D721Med (cell line): ENCODE measurements at regions not wholly inside any gene's neighbourhood (a gene's known extent, or its start where the extent isn't known, plus 50 kb on each side); places are given as distances from the start of the nearest gene placed in this dataset.
A peak's percentile ranks its signal among the peaks of the same experiment; 100 is the strongest.

ENCODE experiments used
- DNase-seq: peaks from one replicate; pipeline ENCODE4 v3.0.0; 2011; ENCODE audit warnings: low spot score; ENCODE audit not compliant: insufficient read length
- FAIRE-seq: peaks from 2 replicates; lab custom pipeline; 2011; peaks lifted over from hg19 to GRCh38; lab: Jason Lieb, UNC
- TF ChIP-seq, protein P1 (sequence below): IDR thresholded peaks from 2 replicates; pipeline ENCODE4 v1.5.1; 2012; ENCODE audit warnings: mild to moderate bottlenecking, control low read depth; ENCODE audit not compliant: insufficient read depth; ENCODE audit errors: missing control alignments

DNA sequence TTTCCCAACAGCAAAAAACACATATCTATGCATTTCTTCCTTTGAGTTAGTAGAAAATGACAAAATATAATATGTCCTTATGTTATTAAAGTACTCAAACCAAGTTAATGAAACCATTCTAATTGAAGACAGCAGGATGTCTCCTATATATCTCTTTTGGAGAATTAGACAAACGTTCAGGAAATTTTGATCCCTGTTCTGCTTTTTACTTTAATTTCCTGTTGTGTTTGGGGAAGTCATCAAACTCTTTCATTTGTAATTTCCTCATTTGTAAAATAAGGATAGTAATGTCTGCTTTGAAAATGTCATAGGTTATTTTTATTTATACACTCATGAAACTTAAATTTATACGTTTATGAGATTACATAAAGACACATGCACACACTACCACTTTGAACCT is 281.8 kb upstream of the ANO5 start:
- TF ChIP-seq, protein P1, sequence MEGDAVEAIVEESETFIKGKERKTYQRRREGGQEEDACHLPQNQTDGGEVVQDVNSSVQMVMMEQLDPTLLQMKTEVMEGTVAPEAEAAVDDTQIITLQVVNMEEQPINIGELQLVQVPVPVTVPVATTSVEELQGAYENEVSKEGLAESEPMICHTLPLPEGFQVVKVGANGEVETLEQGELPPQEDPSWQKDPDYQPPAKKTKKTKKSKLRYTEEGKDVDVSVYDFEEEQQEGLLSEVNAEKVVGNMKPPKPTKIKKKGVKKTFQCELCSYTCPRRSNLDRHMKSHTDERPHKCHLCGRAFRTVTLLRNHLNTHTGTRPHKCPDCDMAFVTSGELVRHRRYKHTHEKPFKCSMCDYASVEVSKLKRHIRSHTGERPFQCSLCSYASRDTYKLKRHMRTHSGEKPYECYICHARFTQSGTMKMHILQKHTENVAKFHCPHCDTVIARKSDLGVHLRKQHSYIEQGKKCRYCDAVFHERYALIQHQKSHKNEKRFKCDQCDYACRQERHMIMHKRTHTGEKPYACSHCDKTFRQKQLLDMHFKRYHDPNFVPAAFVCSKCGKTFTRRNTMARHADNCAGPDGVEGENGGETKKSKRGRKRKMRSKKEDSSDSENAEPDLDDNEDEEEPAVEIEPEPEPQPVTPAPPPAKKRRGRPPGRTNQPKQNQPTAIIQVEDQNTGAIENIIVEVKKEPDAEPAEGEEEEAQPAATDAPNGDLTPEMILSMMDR = no peak
- FAIRE-seq (no peak), DNase-seq (no peak)

DNA sequence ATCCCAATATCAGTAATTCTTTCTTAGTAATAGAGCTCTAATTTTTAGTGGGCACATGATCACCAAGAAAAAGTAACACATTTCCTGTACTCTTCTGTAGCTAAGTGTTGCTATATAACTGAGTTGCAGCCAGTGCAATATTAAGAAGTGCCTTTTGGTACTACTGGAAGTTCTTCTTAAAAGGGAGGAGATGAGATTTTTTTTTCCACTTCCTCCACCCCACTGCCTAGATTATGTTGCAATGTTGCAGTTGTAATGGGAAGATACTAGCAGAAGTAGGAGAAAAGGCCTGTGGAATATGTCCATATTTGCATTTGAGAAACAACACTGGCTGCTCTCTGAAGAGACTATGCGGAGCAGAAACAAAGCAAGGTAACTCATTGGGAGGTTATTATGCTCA is 280.6 kb upstream of the ANO5 start:
- no peak for FAIRE-seq
- DNase-seq = no peak
- TF ChIP-seq, protein P1 = no peak

DNA sequence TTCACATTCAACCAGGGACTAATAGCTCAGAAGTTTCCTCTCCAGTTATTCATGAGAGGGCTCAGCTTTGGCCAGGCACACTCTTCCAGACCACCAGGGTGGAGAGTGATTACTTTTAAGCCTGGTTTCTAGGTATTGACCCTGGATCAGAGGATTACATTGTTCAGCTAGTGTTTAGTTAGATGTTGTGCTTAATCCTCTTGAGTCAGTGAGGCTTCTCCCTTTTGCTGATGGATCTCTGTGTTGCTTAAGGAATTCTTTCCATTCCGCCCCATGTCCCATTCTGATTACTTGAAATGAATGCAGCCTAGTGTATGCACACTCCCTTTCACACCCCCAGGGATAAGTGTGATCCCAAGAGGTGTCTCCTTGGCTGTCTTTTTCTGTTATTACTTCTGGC is 271.7 kb upstream of the ANO5 start:
- FAIRE-seq = peak; percentile 67
- TF ChIP-seq, protein P1 = no peak
- DNase-seq = no peak

DNA sequence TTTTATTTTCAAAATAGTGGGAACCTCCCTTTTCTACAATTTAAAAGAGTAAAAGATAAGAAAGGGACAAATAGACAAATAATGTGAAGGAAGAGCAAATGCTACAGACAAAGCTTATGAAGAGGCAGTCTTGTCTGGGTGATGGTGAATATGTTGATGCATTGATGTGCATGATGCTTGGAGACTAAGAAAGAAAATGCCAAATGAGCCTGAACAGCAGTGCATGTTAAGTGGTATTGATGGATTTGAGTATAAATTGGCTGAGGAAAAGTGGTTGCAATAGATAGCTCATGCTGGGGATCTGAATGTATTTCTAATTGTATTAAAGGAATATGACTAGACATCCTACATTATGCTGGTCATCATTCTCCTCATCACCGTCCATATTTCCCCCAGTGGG is 268.6 kb upstream of the ANO5 start:
- DNase-seq (no peak), FAIRE-seq (no peak)
- TF ChIP-seq, protein P1 = no peak

DNA sequence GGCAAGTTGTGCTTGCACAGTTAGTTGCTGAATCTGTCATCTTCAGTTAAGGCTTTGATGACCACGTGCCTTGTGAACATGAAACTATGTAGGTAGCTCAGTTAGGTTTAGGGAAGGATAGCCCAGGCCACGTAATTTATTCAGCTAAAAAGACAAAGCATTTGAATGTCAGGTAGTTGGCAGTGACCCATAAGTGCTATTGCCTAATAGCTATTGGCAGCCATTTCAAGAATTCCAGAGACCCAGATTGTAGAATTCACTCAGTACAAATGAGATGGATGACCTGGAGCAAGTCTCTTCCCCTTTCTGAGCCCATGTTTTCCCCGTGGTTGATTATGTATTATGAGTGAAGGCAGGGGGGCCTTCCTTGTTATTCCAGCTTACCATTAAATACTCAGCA is 265.3 kb upstream of the ANO5 start:
- DNase-seq = no peak
- FAIRE-seq = no peak
- TF ChIP-seq, protein P1 = no peak

DNA sequence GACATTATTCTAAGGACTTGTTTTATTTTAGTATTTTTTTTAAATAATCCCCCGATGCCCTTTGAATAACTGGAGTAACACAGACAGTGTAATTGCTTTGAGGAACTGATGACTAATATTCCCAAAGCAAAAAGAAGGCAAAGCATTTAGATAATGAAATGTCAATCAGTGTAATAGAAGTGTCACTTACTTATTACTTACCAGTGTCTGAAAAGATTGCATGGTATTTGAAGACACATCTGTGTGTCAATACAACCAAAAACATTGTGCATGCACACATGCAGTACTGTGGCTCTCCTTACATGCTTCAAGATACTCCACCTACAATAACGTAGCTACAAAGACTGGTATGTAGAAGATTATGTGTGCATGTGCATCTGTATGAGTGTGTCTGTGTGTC is 264.0 kb upstream of the ANO5 start:
- TF ChIP-seq, protein P1 = no peak

DNA sequence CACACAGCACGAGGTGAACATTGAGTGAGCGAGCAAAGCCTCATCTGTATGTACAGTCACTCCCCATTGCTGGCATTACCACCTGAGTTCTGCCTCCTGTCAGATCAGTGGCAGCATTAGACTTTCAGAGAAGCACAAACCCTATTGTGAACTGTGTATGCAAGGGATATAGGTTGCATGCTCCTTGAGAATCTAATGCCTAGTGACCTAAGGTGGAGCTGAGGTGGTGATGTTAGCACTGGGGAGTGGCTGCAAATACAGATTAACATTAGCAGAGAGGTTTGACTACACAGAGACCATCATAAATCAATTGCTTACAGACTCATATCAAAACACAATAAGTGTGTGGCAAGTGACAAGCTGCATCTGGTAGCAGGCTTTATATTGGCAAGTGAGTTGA is 262.5 kb upstream of the ANO5 start:
- FAIRE-seq (no peak), DNase-seq (no peak)
- TF ChIP-seq, protein P1 = no peak

More for the DNA sequence above, 264.0 kb upstream of the ANO5 start:
- DNase-seq (no peak), FAIRE-seq (no peak)
